K562 (cell line): ENCODE measurements at regions not wholly inside any gene's neighbourhood (a gene's known extent, or its start where the extent isn't known, plus 50 kb on each side); places are given as distances from the start of the nearest gene placed in this dataset.

Experiments
- CTCF ChIP-seq, 3 experiments: IDR thresholded peaks in 2 of 3; conservative IDR thresholded peaks in 1 of 3; 2 replicates each; pipeline ENCODE4 v1.5.1; 2011 to 2012; ENCODE audit warnings: low read length in 3 of 3, mild to moderate bottlenecking in 3 of 3, control low read depth in 2 of 3, improper control_type of control experiment in 1 of 3, inconsistent platforms in 1 of 3, low read depth in 1 of 3, mixed read lengths in 1 of 3, moderate library complexity in 1 of 3; ENCODE audit not compliant: insufficient read depth in 2 of 3
- TAF7 ChIP-seq: fragments of 450-650 bp; IDR thresholded peaks from 2 replicates; pipeline ENCODE4 v1.6.1; 2016; ENCODE audit warnings: missing genetic modification characterization, missing compliant biosample characterization

GRCh38 chr6:6420107-6420506 lies 99.6 kb upstream of the F13A1 start:
- TF ChIP-seq CTCF (IDR thresholded peaks at IDR 0.05 in 2 of 3, conservative IDR thresholded peaks at IDR 0.05 in 1 of 3; ENCODE audit: insufficient read depth in 2 of 3, low read depth in 1 of 3, low read length in 3 of 3) (no peak), TAF7 (tag) (no peak)
